ENCODE measurements at regions not wholly inside any gene's neighbourhood (a gene's known extent, or its start where the extent isn't known, plus 50 kb on each side); places are given as distances from the start of the nearest gene placed in this dataset.

- no peaks in the 10 kb centered on the region for H3K4me1 ChIP-seq
- H3K9me3 ChIP-seq, result no peaks in the 10 kb centered on the region
- no peaks in the 10 kb centered on the region for H3K27me3 ChIP-seq
- no peaks in the 10 kb centered on the region for H3K36me3 ChIP-seq
- H3K4me3 ChIP-seq (ENCODE audit: low read depth, low read length), result no peak overlapping the region
- no peak for TF ChIP-seq CTCF (IDR thresholded peaks at IDR 0.05; ENCODE audit: low read depth, low read length)
- no peak for DNase-seq
These were observed 392.6 kb downstream of the PCDH17 start for GRCh38 chr13:58024103-58024502.

- H3K9me3 ChIP-seq, result no peaks in the 10 kb centered on the region
- H3K4me3 ChIP-seq (ENCODE audit: low read depth, low read length), result no peak overlapping the region
- no peaks in the 10 kb centered on the region for H3K36me3 ChIP-seq
- no peak for TF ChIP-seq CTCF (IDR thresholded peaks at IDR 0.05; ENCODE audit: low read depth, low read length)
- H3K4me1 ChIP-seq, result no peaks in the 10 kb centered on the region
- DNase-seq, result no peak
- no peaks in the 10 kb centered on the region for H3K27me3 ChIP-seq
These were observed 394.3 kb downstream of the PCDH17 start for GRCh38 chr13:58025821-58026220.

GRCh38 chr13:58032676-58033460, 401.3 kb downstream of the PCDH17 start:
- no peaks in the 10 kb centered on the region for H3K27me3 ChIP-seq
- H3K4me1 ChIP-seq, result no peaks in the 10 kb centered on the region
- H3K36me3 ChIP-seq, result no peaks in the 10 kb centered on the region
- no peak overlapping the region for H3K4me3 ChIP-seq (ENCODE audit: low read depth, low read length)
- no peak for TF ChIP-seq CTCF (IDR thresholded peaks at IDR 0.05; ENCODE audit: low read depth, low read length)
- no peak for DNase-seq
- H3K9me3 ChIP-seq, result no peaks in the 10 kb centered on the region

GRCh38 chr13:58043971-58044370, 412.4 kb downstream of the PCDH17 start:
- no peaks in the 10 kb centered on the region for H3K9me3 ChIP-seq

GRCh38 chr13:58048670-58049069, 417.1 kb downstream of the PCDH17 start:
- no peak for TF ChIP-seq CTCF (IDR thresholded peaks at IDR 0.05; ENCODE audit: low read depth, low read length)
- no peak for DNase-seq
- Histone ChIP-seq H3K36me3 (no peaks in the 10 kb centered on the region), H3K27me3 (no peaks in the 10 kb centered on the region), H3K9me3 (no peaks in the 10 kb centered on the region), H3K4me3 (ENCODE audit: low read depth, low read length) (no peak overlapping the region), H3K4me1 (no peaks in the 10 kb centered on the region)

More at GRCh38 chr13:58043971-58044370, 412.4 kb downstream of the PCDH17 start:
- no peak for TF ChIP-seq CTCF (IDR thresholded peaks at IDR 0.05; ENCODE audit: low read depth, low read length)
- DNase-seq, result no peak
- Histone ChIP-seq H3K4me3 (ENCODE audit: low read depth, low read length) (no peak overlapping the region), H3K36me3 (no peaks in the 10 kb centered on the region), H3K4me1 (no peaks in the 10 kb centered on the region), H3K27me3 (no peaks in the 10 kb centered on the region)

- Histone ChIP-seq H3K4me1 (no peaks in the 10 kb centered on the region), H3K9me3 (no peaks in the 10 kb centered on the region), H3K4me3 (ENCODE audit: low read depth, low read length) (no peak overlapping the region), H3K36me3 (no peaks in the 10 kb centered on the region), H3K27me3 (no peaks in the 10 kb centered on the region)
- TF ChIP-seq CTCF (IDR thresholded peaks at IDR 0.05; ENCODE audit: low read depth, low read length), result no peak
- no peak for DNase-seq
These were observed 419.9 kb downstream of the PCDH17 start for GRCh38 chr13:58051396-58051795.

Measured in BE2C (cell line).